Central memory CD8-positive, alpha-beta T cell (primary cell): ENCODE measurements at regions not wholly inside any gene's neighbourhood (a gene's known extent, or its start where the extent isn't known, plus 50 kb on each side); places are given as distances from the start of the nearest gene placed in this dataset.
"Not testable (repeated sequence)": the region's sequence is repeated elsewhere in the genome, so short reads cannot be mapped to it uniquely, and the experiment has no call there.

Source experiments
- ATAC-seq: fragments of 150-1000 bp; cut with Tn5 transposase; replicated peaks from 2 replicates; pipeline ENCODE4 v1.10.0; 2022; ENCODE audit warnings: mild to moderate bottlenecking, moderate FRiP score, moderate number of reproducible peaks; ENCODE audit not compliant: poor library complexity, severe bottlenecking; ENCODE audit errors: extremely low read depth
- DNase-seq, 2 donors: peaks; one replicate each; pipeline ENCODE4 v3.0.0; 2021; ENCODE audit warnings: low spot score in 2 of 2
- H3K27ac Mint-ChIP-seq: one replicate; pipeline ENCODE4 v1.8.0; 2022; ENCODE audit warnings: low read depth, mild to moderate bottlenecking, moderate library complexity, mixed read lengths
- H3K27me3 Mint-ChIP-seq: one replicate; pipeline ENCODE4 v1.8.0; 2022; ENCODE audit warnings: mixed read lengths
- H3K36me3 Mint-ChIP-seq: one replicate; pipeline ENCODE4 v1.8.0; 2022; ENCODE audit warnings: mild to moderate bottlenecking, moderate library complexity, mixed read lengths; ENCODE audit not compliant: insufficient read depth
- H3K4me1 Mint-ChIP-seq: one replicate; pipeline ENCODE4 v1.8.0; 2022; ENCODE audit warnings: mixed read lengths
- H3K4me3 Mint-ChIP-seq: one replicate; pipeline ENCODE4 v1.8.0; 2022; ENCODE audit warnings: mild to moderate bottlenecking, moderate library complexity, mixed read lengths
- H3K9me3 Mint-ChIP-seq: one replicate; pipeline ENCODE4 v1.8.0; 2022; ENCODE audit warnings: mixed read lengths

DNA sequence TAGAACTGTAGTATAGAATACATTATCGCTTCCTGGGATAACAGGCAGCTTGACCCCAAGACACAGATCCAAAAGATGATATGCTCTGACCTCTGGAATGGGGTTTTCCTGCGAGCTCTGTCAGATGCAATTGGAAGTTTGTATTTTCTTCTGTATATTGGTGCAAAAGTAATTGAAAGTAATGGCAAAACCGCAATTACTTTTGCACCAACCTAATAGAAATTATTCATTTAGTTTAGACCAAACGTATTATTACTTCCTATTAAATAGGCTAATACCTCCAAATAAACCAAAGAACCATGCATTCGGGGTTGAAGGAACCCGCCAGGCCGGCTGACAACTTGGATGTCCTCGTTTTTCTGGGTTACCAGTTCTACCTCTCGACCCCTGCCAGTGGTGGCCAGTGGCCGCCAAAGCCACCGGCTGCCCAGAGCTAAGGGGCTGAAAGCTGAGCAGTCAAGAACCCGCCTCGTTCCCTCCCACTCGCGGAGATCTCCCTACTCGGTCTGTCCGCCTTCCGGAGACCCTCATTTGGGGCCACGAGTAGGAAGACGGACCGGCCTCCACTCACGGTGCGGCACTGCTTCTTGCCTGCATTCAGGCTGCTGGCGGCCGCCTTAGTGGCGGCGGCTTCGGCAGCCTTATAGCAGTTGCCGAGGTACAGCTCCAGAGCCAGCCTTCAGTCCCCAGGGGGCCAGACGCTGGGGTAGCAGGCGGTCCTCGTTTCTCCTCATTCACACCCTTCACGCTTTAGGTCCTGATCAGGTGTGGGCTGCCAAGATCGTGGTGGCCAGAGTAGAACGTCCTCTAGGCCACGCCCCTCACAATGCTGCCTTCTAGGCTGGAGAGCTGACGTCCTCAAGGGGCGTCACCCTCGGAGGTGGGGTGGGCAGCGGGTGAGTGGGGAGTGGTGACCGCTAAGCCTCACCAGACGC, 121.9 kb downstream of the RBMX2 start:
- Mint-ChIP-seq H3K36me3 (peaks cover 2% of the 10 kb centered on the region), H3K27ac (no peak overlapping the region), H3K4me3 (peak overlapping the region; percentile 41), H3K4me1 (no peaks in the 10 kb centered on the region), H3K9me3 (no peaks in the 10 kb centered on the region), H3K27me3 (peaks cover 11% of the 10 kb centered on the region)
- no peak for DNase-seq
- ATAC-seq, result no peak

DNA sequence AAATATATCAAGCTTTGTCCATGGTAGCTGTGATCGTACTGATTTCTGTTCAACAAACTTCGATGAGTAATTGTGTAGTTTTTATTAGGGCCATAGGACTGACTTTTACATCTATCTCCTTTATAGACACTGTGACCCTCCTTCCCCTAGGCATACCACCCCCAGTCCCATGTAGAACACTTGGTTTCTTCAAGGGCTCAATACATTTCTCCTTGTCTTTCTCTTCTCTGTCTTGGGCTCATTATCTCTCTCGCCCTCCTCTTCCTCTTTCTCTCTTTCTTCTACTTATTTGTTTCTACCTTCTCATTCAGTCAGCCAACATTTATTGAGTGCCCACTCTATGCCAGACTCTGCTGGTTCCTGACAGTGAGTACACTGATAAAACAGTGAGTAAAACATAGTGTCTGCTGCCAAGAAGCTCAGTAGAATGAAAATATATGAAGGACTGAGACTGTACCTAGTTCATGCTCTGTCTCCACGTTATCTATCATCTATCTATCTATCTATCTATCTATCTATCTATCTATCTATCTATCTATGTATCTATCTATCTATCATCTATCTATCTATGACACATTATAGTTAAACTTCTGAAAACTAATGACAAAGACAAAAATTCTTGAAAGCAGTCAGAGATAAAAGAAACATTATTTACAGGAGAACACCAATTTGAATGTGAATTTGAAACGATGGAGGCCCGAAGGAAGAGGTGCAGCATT, 122.8 kb downstream of the RBMX2 start:
- peaks cover 11% of the 10 kb centered on the region for H3K27me3 Mint-ChIP-seq
- H3K36me3 Mint-ChIP-seq, result peaks cover 2% of the 10 kb centered on the region
- no peaks in the 10 kb centered on the region for H3K9me3 Mint-ChIP-seq
- H3K4me3 Mint-ChIP-seq, result peak overlapping the region; percentile 30
- ATAC-seq, result no peak
- H3K4me1 Mint-ChIP-seq, result no peaks in the 10 kb centered on the region
- no peak overlapping the region for H3K27ac Mint-ChIP-seq
- no peak for DNase-seq

DNA sequence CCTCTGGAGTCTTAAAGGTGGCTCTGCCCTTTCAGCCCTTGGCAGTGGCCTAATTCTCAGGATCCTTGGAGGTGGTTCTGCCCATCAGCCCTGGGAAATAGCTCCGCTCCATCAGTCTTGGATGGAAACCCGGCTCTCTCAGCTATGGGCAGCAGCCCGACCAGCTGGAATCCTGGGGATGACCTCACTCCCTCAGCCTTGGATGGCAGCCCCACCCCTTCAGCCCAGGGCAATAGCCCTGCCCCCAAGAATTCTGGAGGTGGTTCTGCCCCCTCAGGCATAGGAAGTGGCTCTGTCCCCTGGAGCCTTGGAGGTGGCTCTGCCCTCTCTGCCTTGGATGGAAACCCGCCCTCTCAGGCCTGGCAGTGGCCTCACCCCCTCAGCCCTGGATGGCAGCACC, 127.7 kb downstream of the RBMX2 start:
- DNase-seq (no peak), ATAC-seq (no peak)
- Mint-ChIP-seq H3K27me3 (peaks cover 19% of the 10 kb centered on the region), H3K27ac (no peak overlapping the region), H3K4me3 (no peak overlapping the region), H3K36me3 (peaks cover 2% of the 10 kb centered on the region), H3K4me1 (no peaks in the 10 kb centered on the region), H3K9me3 (no peaks in the 10 kb centered on the region)

DNA sequence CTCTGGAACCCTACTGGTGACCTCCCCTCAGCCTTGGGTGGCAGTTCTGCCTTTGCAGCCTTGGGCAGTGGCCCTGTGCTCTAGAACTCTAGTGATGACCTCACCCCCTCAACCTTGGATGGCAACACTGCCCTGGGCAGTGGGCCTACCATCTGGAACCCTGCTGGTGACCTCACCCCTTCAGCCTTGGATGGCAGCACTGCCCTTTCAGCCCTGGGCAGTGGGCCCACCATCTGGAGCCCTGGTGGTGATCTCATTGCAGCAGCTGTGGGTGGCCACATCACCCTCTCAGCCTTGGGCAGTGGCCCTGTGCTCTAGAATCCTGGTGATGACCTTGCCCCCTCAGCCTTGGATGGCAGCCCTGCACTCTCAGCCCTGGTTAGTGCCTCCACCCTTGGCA, 129.3 kb downstream of the RBMX2 start:
- Mint-ChIP-seq H3K9me3 (no peaks in the 10 kb centered on the region), H3K27ac (no peak overlapping the region), H3K4me1 (no peaks in the 10 kb centered on the region), H3K27me3 (peaks cover 16% of the 10 kb centered on the region), H3K4me3 (no peak overlapping the region), H3K36me3 (no peaks in the 10 kb centered on the region)
- ATAC-seq (no peak), DNase-seq (no peak)

DNA sequence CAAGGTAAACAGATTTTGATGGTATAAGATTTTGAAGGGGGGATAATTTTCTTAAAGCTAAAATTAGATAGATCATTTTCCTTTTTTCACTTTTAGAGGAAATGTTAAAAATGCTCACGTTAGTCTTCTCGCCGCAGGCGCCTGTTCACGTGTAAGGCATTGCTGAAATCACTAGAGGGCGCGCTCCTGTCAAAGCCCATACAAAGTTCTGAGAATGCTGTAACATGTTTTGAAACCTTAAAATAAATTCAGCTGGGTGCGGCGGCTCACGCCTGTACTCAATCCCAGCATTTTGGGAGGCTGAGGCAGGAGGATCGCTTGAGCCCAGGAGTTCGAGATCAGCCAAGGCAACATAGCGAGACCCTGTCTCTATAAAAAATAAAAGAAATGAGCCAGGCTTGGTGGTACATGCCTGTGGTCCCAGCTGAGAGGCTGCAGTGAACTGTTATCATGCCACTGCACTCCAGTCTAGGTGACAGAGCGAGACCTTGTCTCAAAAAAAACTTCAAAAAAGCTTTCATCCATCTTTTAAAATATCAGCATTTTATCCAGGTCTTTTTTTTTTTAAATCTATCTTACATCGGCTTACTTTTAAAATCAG, 138.0 kb downstream of the RBMX2 start:
- no peaks in the 10 kb centered on the region for H3K9me3 Mint-ChIP-seq
- no peak for DNase-seq
- ATAC-seq, result no peak
- no peaks in the 10 kb centered on the region for H3K36me3 Mint-ChIP-seq
- H3K27ac Mint-ChIP-seq, result no peak overlapping the region
- H3K4me1 Mint-ChIP-seq, result no peaks in the 10 kb centered on the region
- H3K27me3 Mint-ChIP-seq, result peaks cover 21% of the 10 kb centered on the region
- no peak overlapping the region for H3K4me3 Mint-ChIP-seq

DNA sequence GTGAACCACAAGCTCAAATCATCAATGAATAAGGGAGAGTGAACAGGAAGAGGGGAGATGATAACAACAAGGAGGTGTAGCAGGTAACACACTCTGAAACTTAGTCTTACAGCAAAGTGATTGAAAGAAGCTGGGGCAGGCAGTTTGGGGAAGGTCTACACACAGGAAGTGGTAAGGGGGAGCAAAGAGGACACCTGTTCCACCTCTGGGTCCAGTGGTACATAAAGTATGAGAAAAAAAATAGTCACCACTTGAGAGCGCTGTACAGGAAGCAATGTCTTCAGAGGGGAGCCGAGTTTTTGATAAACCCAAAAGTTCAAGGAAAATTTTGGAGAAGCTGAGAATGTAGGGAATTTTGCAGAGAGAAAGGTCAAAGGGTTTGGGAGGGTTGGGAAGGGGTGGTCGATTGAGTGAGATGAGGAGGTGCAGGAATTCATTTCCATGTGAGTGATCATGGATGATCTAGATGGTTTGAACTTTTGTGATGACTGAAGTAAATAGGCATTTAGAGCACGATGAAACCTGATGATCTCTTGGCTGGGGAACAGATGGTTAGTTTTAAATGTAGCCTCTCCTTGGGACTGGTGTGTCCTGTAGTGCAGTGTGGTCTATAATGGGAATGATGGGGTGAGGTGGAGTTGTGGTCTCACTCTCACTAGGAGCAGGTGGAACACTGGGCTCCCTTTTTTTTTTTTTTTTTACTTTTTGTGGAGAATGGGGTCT, 142.0 kb downstream of the RBMX2 start:
- no peak overlapping the region for H3K27ac Mint-ChIP-seq
- no peaks in the 10 kb centered on the region for H3K36me3 Mint-ChIP-seq
- H3K9me3 Mint-ChIP-seq, result no peaks in the 10 kb centered on the region
- H3K4me1 Mint-ChIP-seq, result no peaks in the 10 kb centered on the region
- no peak overlapping the region for H3K4me3 Mint-ChIP-seq
- H3K27me3 Mint-ChIP-seq, result peaks cover 14% of the 10 kb centered on the region
- no peak for ATAC-seq
- DNase-seq, result no peak

DNA sequence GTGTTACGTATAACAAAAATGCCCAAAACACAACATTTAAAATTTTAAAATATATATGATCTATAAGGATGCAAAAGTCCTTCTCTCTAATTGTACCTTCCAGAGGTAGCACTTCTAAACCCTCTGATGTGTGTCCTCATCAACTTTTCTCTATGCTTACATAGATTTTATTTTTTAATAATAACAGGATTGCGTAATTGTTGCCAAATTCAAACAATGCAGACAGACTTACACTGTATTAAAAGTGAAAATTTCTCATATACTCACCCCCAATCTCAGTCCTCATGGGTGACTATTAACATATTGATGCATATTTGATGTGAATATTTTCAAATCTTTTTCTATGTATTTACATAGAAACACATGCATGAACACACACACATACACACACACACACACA, 144.0 kb downstream of the RBMX2 start:
- no peak overlapping the region for H3K4me3 Mint-ChIP-seq
- DNase-seq (no peak), ATAC-seq (no peak)
- H3K27me3 Mint-ChIP-seq, result peaks cover 9% of the 10 kb centered on the region
- H3K4me1 Mint-ChIP-seq, result no peaks in the 10 kb centered on the region
- no peak overlapping the region for H3K27ac Mint-ChIP-seq
- no peaks in the 10 kb centered on the region for H3K36me3 Mint-ChIP-seq
- no peaks in the 10 kb centered on the region for H3K9me3 Mint-ChIP-seq

DNA sequence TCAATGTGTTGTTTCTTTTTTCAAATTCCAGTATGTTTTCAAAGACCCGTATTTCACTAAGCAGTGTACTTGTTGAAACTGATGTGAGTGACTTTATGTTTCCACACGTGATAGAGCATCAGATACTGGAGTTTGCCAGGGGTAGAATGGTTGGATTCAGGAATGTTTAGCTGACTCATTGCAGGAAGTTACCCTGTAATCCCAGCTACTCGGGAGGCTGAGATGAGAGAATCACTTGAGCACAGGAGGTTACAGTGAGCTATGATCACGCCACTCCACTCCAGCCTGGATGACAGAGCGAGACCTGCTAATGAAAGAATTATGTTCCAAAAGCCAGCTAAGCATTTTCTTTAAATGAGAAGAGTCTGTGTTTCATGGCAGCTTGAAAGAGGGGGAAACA, 147.6 kb downstream of the RBMX2 start:
- H3K4me3 Mint-ChIP-seq, H3K27ac Mint-ChIP-seq: not testable (repeated sequence)

DNA sequence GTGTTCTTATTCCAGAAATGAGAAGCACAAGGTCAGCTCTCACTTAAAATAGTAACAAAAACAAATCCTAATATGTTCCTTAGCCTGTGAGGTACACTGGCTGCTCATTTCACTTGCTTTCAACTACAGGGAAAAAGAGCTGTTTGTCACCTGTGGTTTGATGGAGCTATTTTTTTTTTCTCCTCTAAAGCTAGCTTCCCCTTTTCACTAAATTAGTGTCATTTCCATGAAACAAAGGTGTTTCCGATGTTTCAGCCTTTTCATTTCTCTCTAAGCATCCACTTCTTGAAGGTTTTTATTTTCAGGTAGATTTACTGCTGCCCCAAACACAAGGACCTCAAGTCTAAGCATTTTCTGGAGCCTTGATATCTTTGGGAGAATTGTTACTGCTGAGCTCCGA, 148.6 kb downstream of the RBMX2 start:
- ATAC-seq, result no peak
- Mint-ChIP-seq H3K36me3 (no peaks in the 10 kb centered on the region), H3K27ac (no peak overlapping the region), H3K27me3 (peaks cover 21% of the 10 kb centered on the region), H3K4me3 (no peak overlapping the region), H3K9me3 (no peaks in the 10 kb centered on the region), H3K4me1 (no peaks in the 10 kb centered on the region)
- DNase-seq, result no peak

More for the DNA sequence above, 147.6 kb downstream of the RBMX2 start:
- H3K27me3 Mint-ChIP-seq, result peaks cover 16% of the 10 kb centered on the region
- not testable (repeated sequence) for H3K36me3 Mint-ChIP-seq, DNase-seq, ATAC-seq, H3K9me3 Mint-ChIP-seq, H3K4me1 Mint-ChIP-seq

DNA sequence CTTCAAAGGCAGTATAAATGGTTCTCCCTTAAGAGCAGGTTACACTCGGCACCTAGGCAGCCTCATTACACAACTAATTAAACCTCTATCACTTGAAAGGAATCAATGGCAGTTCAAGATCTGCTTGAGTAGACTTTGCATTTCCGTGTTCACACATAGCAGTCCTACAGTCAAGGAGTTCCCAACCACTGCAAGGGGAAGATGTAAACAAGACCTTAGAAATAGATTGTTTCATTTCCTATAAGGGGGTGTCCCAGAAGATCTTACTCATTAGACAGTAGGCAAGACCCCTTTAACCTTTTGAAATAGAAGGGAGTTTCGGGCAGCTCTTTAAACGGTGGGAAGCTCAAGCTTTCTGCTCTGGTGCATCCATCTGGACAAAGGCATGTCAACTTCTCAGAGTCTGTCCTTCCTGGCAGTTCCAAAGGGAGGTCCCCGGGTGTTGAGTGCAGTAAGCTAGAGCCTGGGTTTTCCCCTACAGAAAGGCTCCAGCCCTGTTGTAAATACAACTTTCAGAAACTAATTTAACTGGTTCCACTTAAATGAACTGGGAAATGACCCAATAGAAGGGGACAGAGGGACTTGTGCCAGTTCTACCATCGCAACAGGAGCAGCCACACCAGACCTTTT, 150.8 kb downstream of the RBMX2 start:
- H3K4me1 Mint-ChIP-seq, result no peaks in the 10 kb centered on the region
- ATAC-seq, result no peak
- no peak overlapping the region for H3K4me3 Mint-ChIP-seq
- no peaks in the 10 kb centered on the region for H3K9me3 Mint-ChIP-seq
- H3K36me3 Mint-ChIP-seq, result no peaks in the 10 kb centered on the region
- H3K27ac Mint-ChIP-seq, result no peak overlapping the region
- DNase-seq, result no peak
- peaks cover 26% of the 10 kb centered on the region for H3K27me3 Mint-ChIP-seq

DNA sequence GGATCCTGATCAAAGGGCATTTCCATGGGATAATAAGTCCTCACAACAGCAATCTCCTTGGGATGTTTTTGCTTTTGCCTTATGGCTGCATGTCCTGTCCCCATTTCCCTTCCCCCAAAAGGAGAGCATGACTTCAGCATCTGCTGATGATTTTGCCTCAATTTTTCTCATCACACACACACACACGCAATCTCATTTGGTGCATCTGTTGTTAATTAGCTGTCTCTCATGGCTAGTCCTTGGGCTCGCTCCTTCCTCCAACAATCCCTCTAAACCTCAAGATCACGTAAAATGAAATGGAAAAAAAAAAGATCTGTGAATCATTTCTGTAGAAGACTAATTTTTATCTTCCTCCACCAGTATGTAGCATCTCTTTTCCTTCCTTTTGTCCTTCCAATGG, 153.6 kb downstream of the RBMX2 start:
- Mint-ChIP-seq H3K4me1 (no peaks in the 10 kb centered on the region), H3K27ac (no peak overlapping the region), H3K9me3 (no peaks in the 10 kb centered on the region), H3K36me3 (no peaks in the 10 kb centered on the region), H3K4me3 (no peak overlapping the region), H3K27me3 (peaks cover 18% of the 10 kb centered on the region)
- ATAC-seq (no peak), DNase-seq (no peak)

DNA sequence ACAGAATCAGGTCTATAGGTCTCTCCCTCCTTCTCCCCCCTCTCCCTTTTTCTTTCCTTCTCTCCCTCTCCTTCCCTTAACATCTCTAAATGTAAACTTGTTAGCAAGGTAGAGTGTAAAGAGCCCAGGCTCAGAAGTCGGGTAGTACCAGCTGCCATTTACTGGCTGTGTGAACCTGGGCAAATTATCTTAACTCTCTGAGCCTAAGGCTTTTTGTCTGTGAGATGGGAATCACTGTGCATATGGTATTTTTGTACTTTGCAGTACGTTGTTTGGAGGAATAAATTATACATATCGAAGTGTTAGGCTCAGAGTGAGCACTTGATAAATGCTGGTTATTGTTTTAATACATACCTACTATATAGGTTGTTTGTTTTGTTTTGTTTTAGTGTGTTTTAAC, 154.0 kb downstream of the RBMX2 start:
- DNase-seq, result no peak
- H3K4me3 Mint-ChIP-seq, result no peak overlapping the region
- ATAC-seq, result no peak
- H3K36me3 Mint-ChIP-seq, result no peaks in the 10 kb centered on the region
- no peaks in the 10 kb centered on the region for H3K4me1 Mint-ChIP-seq
- no peak overlapping the region for H3K27ac Mint-ChIP-seq
- H3K9me3 Mint-ChIP-seq, result no peaks in the 10 kb centered on the region
- H3K27me3 Mint-ChIP-seq, result peaks cover 18% of the 10 kb centered on the region
